ENCODE measurements at regions not wholly inside any gene's neighbourhood (a gene's known extent, or its start where the extent isn't known, plus 50 kb on each side); places are given as distances from the start of the nearest gene placed in this dataset.

DNA sequence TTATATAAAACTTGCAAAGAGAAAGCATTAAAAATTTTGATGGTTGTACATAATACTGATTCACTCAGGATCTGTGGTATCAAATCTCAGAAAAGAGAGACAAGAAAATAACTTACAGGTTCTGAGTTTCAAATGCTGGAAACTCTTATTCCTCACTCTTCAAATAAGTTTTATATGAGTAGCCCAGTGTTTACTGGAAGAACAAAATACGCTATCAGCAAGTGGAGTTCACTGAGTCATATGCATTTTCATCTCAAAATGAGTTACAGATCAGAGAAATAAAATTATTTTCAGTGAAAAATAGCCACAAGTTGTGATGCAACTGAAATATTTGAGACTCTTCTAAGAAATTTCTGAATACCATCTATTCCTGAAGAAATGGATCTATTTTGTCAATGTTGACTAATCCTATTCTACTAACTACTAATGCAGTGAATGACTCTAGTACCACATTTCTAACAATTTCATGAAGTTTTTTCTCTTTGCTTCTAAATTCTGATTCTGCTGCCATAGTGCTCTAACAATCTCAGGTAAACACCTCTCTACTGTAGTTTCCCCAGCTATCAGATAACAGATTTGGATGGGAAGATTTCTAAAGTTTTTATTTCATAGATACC lies 391.7 kb downstream of the ZEB2 start:
- Histone ChIP-seq H3K4me2 (replicated peaks; ENCODE audit: extremely low read depth, low read length, poor library complexity, severe bottlenecking) (no peak overlapping the region), H3K4me3 (replicated peaks in 1 of 3; ENCODE audit: low read depth in 2 of 3, low read length in 3 of 3) (no peak overlapping the region), H3K27me3 (ENCODE audit: control insufficient read depth in 2 of 2, insufficient read depth in 2 of 2, low read length in 2 of 2) (no peaks in the 10 kb centered on the region), H2AFZ (ENCODE audit: insufficient read depth, low read depth, low read length, poor library complexity, severe bottlenecking) (no peak overlapping the region), H3K4me1 (ENCODE audit: control insufficient read depth in 1 of 2, insufficient read depth in 2 of 2, low read length in 2 of 2) (no peaks in the 10 kb centered on the region), H4K20me1 (ENCODE audit: insufficient read depth, low read length) (no peaks in the 10 kb centered on the region), H3K9ac (ENCODE audit: insufficient read depth, low read length, poor library complexity, severe bottlenecking) (no peak overlapping the region), H3K27ac (ENCODE audit: low read depth in 1 of 2, low read length in 2 of 2) (no peak overlapping the region), H3K9me3 (replicated peaks in 1 of 2; ENCODE audit: control insufficient read depth in 1 of 2, insufficient read depth in 1 of 2, low read length in 2 of 2) (no peaks in the 10 kb centered on the region), H3K79me2 (ENCODE audit: insufficient read depth, low read length) (no peaks in the 10 kb centered on the region), H3K36me3 (replicated peaks in 1 of 2; ENCODE audit: control insufficient read depth in 1 of 2, insufficient read depth in 2 of 2, low read length in 2 of 2) (no peaks in the 10 kb centered on the region)
- Mint-ChIP-seq H3K4me3 (no peak overlapping the region), H3K36me3 (peaks cover 0 to 2% of the 10 kb centered on the region in 2 donors), H3K27ac (no peak overlapping the region), H3K4me1 (no peaks in the 10 kb centered on the region), H3K9me3 (peaks cover 0 to 2% (median 0%) of the 10 kb centered on the region in 7 donors), H3K27me3 (ENCODE audit: low read depth in 3 of 3) (no peaks in the 10 kb centered on the region)
- intact Hi-C loops (cut with micrococcal nuclease), result no loop called here
- DNase-seq, result no peak
- TF ChIP-seq, protein P1, sequence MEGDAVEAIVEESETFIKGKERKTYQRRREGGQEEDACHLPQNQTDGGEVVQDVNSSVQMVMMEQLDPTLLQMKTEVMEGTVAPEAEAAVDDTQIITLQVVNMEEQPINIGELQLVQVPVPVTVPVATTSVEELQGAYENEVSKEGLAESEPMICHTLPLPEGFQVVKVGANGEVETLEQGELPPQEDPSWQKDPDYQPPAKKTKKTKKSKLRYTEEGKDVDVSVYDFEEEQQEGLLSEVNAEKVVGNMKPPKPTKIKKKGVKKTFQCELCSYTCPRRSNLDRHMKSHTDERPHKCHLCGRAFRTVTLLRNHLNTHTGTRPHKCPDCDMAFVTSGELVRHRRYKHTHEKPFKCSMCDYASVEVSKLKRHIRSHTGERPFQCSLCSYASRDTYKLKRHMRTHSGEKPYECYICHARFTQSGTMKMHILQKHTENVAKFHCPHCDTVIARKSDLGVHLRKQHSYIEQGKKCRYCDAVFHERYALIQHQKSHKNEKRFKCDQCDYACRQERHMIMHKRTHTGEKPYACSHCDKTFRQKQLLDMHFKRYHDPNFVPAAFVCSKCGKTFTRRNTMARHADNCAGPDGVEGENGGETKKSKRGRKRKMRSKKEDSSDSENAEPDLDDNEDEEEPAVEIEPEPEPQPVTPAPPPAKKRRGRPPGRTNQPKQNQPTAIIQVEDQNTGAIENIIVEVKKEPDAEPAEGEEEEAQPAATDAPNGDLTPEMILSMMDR (IDR thresholded peaks at IDR 0.05), result no peak
- WGBS (ENCODE audit: insufficient coverage), result no CpG with 5 or more reads among the region's 1 CpG

DNA sequence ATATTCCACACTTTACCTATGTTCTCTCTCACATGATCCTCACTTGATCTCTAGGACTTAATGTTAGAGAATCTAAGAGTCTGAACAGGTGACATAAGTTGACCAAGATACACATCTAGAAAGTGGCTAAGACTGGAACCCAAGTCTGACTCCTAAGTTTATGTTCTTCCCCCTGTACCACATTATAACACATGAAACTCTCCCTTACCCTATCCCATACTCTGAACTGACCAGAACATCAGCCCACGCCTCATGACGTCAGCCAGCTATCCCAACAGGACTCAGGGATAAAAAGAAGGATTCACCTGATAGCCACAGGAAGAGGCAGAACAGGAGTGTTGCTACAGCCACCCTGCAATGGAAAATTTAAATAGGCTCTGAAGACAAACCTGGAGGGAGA lies 392.2 kb downstream of the ZEB2 start:
- Histone ChIP-seq H3K27me3 (ENCODE audit: control insufficient read depth in 2 of 2, insufficient read depth in 2 of 2, low read length in 2 of 2) (no peaks in the 10 kb centered on the region), H3K9me3 (replicated peaks in 1 of 2; ENCODE audit: control insufficient read depth in 1 of 2, insufficient read depth in 1 of 2, low read length in 2 of 2) (no peaks in the 10 kb centered on the region), H2AFZ (ENCODE audit: insufficient read depth, low read depth, low read length, poor library complexity, severe bottlenecking) (no peak overlapping the region), H3K9ac (ENCODE audit: insufficient read depth, low read length, poor library complexity, severe bottlenecking) (no peak overlapping the region), H3K36me3 (replicated peaks in 1 of 2; ENCODE audit: control insufficient read depth in 1 of 2, insufficient read depth in 2 of 2, low read length in 2 of 2) (no peaks in the 10 kb centered on the region), H3K27ac (ENCODE audit: low read depth in 1 of 2, low read length in 2 of 2) (no peak overlapping the region), H3K79me2 (ENCODE audit: insufficient read depth, low read length) (no peaks in the 10 kb centered on the region), H3K4me2 (replicated peaks; ENCODE audit: extremely low read depth, low read length, poor library complexity, severe bottlenecking) (no peak overlapping the region), H3K4me3 (replicated peaks in 1 of 3; ENCODE audit: low read depth in 2 of 3, low read length in 3 of 3) (no peak overlapping the region), H3K4me1 (ENCODE audit: control insufficient read depth in 1 of 2, insufficient read depth in 2 of 2, low read length in 2 of 2) (no peaks in the 10 kb centered on the region), H4K20me1 (ENCODE audit: insufficient read depth, low read length) (no peaks in the 10 kb centered on the region)
- Mint-ChIP-seq H3K27me3 (ENCODE audit: low read depth in 3 of 3) (no peaks in the 10 kb centered on the region), H3K4me1 (no peaks in the 10 kb centered on the region), H3K4me3 (no peak overlapping the region), H3K36me3 (peaks cover 0 to 2% of the 10 kb centered on the region in 2 donors), H3K9me3 (peaks cover 0 to 2% (median 0%) of the 10 kb centered on the region in 7 donors), H3K27ac (no peak overlapping the region)
- no peak for DNase-seq
- WGBS (ENCODE audit: insufficient coverage), result no CpG with 5 or more reads among the region's 2 CpGs
- intact Hi-C loops (cut with micrococcal nuclease), result no loop called here
- TF ChIP-seq, protein P1 (IDR thresholded peaks at IDR 0.05), result no peak

Data from CD14-positive monocyte (primary cell).